ENCODE measurements at regions not wholly inside any gene's neighbourhood (a gene's known extent, or its start where the extent isn't known, plus 50 kb on each side); places are given as distances from the start of the nearest gene placed in this dataset.
A peak's percentile ranks its signal among the peaks of the same experiment; 100 is the strongest.

GRCh38 chr12:59166457-59166856 is 246.2 kb upstream of the LRIG3 start:
- no peaks in the 10 kb centered on the region for H3K9me3 ChIP-seq
- 9 to 30% (median 10%) methylated on average over 1 of the region's 1 CpG for whole genome bisulfite sequencing, 5 donors
- no peak overlapping the region for H3K27ac ChIP-seq
- peaks cover 0 to 19% (median 9%) of the 10 kb centered on the region in 4 donors for H3K4me1 ChIP-seq
- intact Hi-C loops (cut with DNase I; ENCODE audit: low total_unique reads): no loop called here
- no peaks in the 10 kb centered on the region for H3K27me3 ChIP-seq
- TF ChIP-seq, protein P1, sequence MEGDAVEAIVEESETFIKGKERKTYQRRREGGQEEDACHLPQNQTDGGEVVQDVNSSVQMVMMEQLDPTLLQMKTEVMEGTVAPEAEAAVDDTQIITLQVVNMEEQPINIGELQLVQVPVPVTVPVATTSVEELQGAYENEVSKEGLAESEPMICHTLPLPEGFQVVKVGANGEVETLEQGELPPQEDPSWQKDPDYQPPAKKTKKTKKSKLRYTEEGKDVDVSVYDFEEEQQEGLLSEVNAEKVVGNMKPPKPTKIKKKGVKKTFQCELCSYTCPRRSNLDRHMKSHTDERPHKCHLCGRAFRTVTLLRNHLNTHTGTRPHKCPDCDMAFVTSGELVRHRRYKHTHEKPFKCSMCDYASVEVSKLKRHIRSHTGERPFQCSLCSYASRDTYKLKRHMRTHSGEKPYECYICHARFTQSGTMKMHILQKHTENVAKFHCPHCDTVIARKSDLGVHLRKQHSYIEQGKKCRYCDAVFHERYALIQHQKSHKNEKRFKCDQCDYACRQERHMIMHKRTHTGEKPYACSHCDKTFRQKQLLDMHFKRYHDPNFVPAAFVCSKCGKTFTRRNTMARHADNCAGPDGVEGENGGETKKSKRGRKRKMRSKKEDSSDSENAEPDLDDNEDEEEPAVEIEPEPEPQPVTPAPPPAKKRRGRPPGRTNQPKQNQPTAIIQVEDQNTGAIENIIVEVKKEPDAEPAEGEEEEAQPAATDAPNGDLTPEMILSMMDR (IDR thresholded peaks at IDR 0.05): no peak
- TF ChIP-seq POLR2A (IDR thresholded peaks at IDR 0.05): no peak
- no peak for TF ChIP-seq EP300 (IDR thresholded peaks at IDR 0.05)
- no peak for TF ChIP-seq POLR2AphosphoS5 (IDR thresholded peaks at IDR 0.05)
- peak in 1 of 2 donors; percentile 20 for DNase-seq
- H3K36me3 ChIP-seq: no peaks in the 10 kb centered on the region
- no peak overlapping the region for H3K4me3 ChIP-seq

GRCh38 chr12:59164991-59165718 is 244.9 kb upstream of the LRIG3 start:
- H3K36me3 ChIP-seq: no peaks in the 10 kb centered on the region
- WGBS, 5 donors: 31 to 45% (median 32%) methylated on average over 4 of the region's 4 CpGs
- H3K9me3 ChIP-seq: no peaks in the 10 kb centered on the region
- peaks cover 0 to 19% (median 9%) of the 10 kb centered on the region in 4 donors for H3K4me1 ChIP-seq
- intact Hi-C loops (cut with DNase I; ENCODE audit: low total_unique reads): no loop called here
- H3K27ac ChIP-seq: no peak overlapping the region
- no peak overlapping the region for H3K4me3 ChIP-seq
- no peaks in the 10 kb centered on the region for H3K27me3 ChIP-seq
- peak in 1 of 2 donors; percentile 50 for DNase-seq
- TF ChIP-seq, protein P1 (IDR thresholded peaks at IDR 0.05): peak in 4 of 7 experiments; percentile 16 to 46 (median 31)
- TF ChIP-seq POLR2A (IDR thresholded peaks at IDR 0.05): no peak

- Histone ChIP-seq H3K4me3 (no peak overlapping the region), H3K36me3 (no peaks in the 10 kb centered on the region), H3K27ac (no peak overlapping the region), H3K27me3 (no peaks in the 10 kb centered on the region), H3K9me3 (no peaks in the 10 kb centered on the region), H3K4me1 (peaks cover 0 to 19% (median 9%) of the 10 kb centered on the region in 4 donors)
- no peak for DNase-seq
- intact Hi-C loops (cut with DNase I; ENCODE audit: low total_unique reads): no loop called here
- TF ChIP-seq, protein P1 (IDR thresholded peaks at IDR 0.05): no peak
- TF ChIP-seq POLR2AphosphoS5 (IDR thresholded peaks at IDR 0.05): no peak
- TF ChIP-seq EP300 (IDR thresholded peaks at IDR 0.05): no peak
- TF ChIP-seq POLR2A (IDR thresholded peaks at IDR 0.05): no peak
Observed at GRCh38 chr12:59164226-59164625, 243.9 kb upstream of the LRIG3 start.

GRCh38 chr12:59158681-59159080 is 238.4 kb upstream of the LRIG3 start:
- Histone ChIP-seq H3K27me3 (no peaks in the 10 kb centered on the region), H3K4me3 (no peak overlapping the region), H3K36me3 (no peaks in the 10 kb centered on the region), H3K9me3 (peaks cover 0 to 20% (median 13%) of the 10 kb centered on the region in 4 donors), H3K4me1 (no peaks in the 10 kb centered on the region), H3K27ac (no peak overlapping the region)
- DNase-seq: no peak
- TF ChIP-seq POLR2A (IDR thresholded peaks at IDR 0.05): no peak
- TF ChIP-seq EP300 (IDR thresholded peaks at IDR 0.05): no peak
- TF ChIP-seq POLR2AphosphoS5 (IDR thresholded peaks at IDR 0.05): no peak
- TF ChIP-seq, protein P1 (IDR thresholded peaks at IDR 0.05): no peak
- intact Hi-C loops (cut with DNase I; ENCODE audit: low total_unique reads): no loop called here
- WGBS, 5 donors: 85 to 96% (median 92%) methylated on average over 4 of the region's 4 CpGs

All from stomach (tissue), 8 donors.